Erythroblast (primary cell): ENCODE measurements at regions not wholly inside any gene's neighbourhood (a gene's known extent, or its start where the extent isn't known, plus 50 kb on each side); places are given as distances from the start of the nearest gene placed in this dataset.

Experiments used
- GATA1 ChIP-seq: IDR thresholded peaks from 2 replicates; pipeline ENCODE4 v1.6.1; 2011; ENCODE audit warnings: low read depth, mild to moderate bottlenecking, control low read depth, low read length, moderate library complexity
- POLR2A ChIP-seq: IDR thresholded peaks from 2 replicates; pipeline ENCODE4 v1.6.1; 2011; ENCODE audit warnings: mild to moderate bottlenecking, low read length

DNA sequence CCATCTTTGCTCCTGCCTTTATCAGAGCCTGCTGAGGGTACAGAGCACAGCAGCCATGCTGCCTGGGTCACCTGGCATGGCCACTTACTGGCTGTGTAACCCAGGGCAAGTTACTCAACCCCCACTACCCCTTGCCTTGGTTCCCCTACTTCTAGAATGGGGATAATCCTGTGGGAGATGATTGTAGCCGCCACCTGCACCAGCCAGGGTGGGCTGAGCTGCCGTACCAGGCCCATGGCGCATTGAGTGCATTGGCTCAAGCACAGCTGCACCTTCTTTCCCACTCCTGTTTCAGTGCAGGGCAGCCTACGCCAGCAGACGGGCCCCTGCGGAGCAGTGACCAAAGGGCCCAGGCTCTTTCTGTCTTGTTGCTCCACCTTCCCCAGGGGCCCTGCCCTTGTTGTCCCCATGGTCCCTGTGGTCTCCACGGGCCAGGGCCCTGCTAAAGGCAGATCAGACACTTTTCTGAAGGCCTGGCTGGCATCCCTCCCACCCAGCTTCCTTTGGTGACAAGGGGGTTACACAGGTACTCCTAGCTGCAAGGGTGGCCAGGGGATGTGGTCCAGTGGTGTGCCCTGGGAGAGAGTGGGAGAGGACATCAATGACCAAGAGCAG, 159.4 kb upstream of the MLN start:
- TF ChIP-seq POLR2A (no peak), GATA1 (no peak)
